T-cell (primary cell): ENCODE measurements at regions not wholly inside any gene's neighbourhood (a gene's known extent, or its start where the extent isn't known, plus 50 kb on each side); places are given as distances from the start of the nearest gene placed in this dataset.

Experiments
- ATAC-seq, 4 experiments: fragments of 200-7000 bp in 3 of 4; fragments of 150-1000 bp in 1 of 4; cut with Tn5 transposase; replicated peaks in 1 of 4; 1 replicate in 3 of 4; 2 replicates in 1 of 4; pipeline ENCODE4 v1.10.0; 2021; ENCODE audit warnings: moderate library complexity in 3 of 4, mild to moderate bottlenecking in 2 of 4, moderate number of reproducible peaks in 1 of 4
- CTCF ChIA-PET, 2 donors: fragments of 300-600 bp; sonication (Branson Sonifier 250); formaldehyde crosslinking; loops; one replicate each; lab custom pipeline; 2022; ENCODE audit warnings: antibody characterized with exemption in 2 of 2; lab: Charles Lee
- POLR2A ChIA-PET, 2 donors: fragments of 300-600 bp; sonication (Branson Sonifier 250); formaldehyde crosslinking; loops; one replicate each; lab custom pipeline; 2022; ENCODE audit warnings: antibody characterized with exemption in 2 of 2; lab: Charles Lee
- DNase-seq, 35 experiments: peaks; one replicate each; pipeline versions ENCODE4 v3.0.0 to v3.0.0-alpha.2; 2013 to 2023
- H3K27ac ChIP-seq: one replicate; pipeline ENCODE4 v1.5.1; 2013; ENCODE audit warnings: low read length
- H3K27me3 ChIP-seq, 2 experiments: replicated peaks in 1 of 2; 1 replicate in 1 of 2; 2 replicates in 1 of 2; pipeline versions ENCODE4 v1.6.1 to v1.7.0; 2013; ENCODE audit warnings: low read length in 1 of 2, mixed read lengths in 1 of 2; ENCODE audit not compliant: control insufficient read depth in 2 of 2, insufficient read depth in 2 of 2; ENCODE audit errors: extremely low read depth in 1 of 2
- H3K36me3 ChIP-seq, 2 donors: 1 replicate in 1 of 2; 2 replicates in 1 of 2; pipeline versions ENCODE4 v1.6.1 to v1.7.0; 2013; ENCODE audit warnings: low read length in 1 of 2; ENCODE audit not compliant: control insufficient read depth in 2 of 2, insufficient read depth in 1 of 2; ENCODE audit errors: extremely low read depth in 1 of 2
- H3K4me1 ChIP-seq, 2 experiments: 1 replicate in 1 of 2; 2 replicates in 1 of 2; pipeline versions ENCODE4 v1.6.1 to v1.7.0; 2013; ENCODE audit warnings: low read length in 2 of 2, mixed read lengths in 1 of 2; ENCODE audit not compliant: insufficient read depth in 2 of 2, control insufficient read depth in 1 of 2; ENCODE audit errors: extremely low read depth in 1 of 2
- H3K4me3 ChIP-seq, 2 donors: 1 replicate in 1 of 2; 2 replicates in 1 of 2; pipeline versions ENCODE4 v1.5.1 to v1.7.0; 2013; ENCODE audit warnings: mild to moderate bottlenecking in 2 of 2, low read length in 1 of 2, moderate library complexity in 1 of 2; ENCODE audit not compliant: control insufficient read depth in 1 of 2; ENCODE audit errors: extremely low read depth in 1 of 2
- H3K9me3 ChIP-seq: 2 replicates; pipeline ENCODE4 v1.7.0; 2013
- H3K27ac Mint-ChIP-seq, 2 donors: one replicate each; pipeline ENCODE4 v1.8.0; 2020 to 2021; ENCODE audit warnings: mild to moderate bottlenecking in 2 of 2, mixed read lengths in 2 of 2
- H3K27me3 Mint-ChIP-seq, 2 donors: one replicate each; pipeline ENCODE4 v1.8.0; 2021 to 2022; ENCODE audit warnings: mixed read lengths in 2 of 2
- H3K36me3 Mint-ChIP-seq: one replicate; pipeline ENCODE4 v1.8.0; 2021; ENCODE audit warnings: mixed read lengths
- H3K4me1 Mint-ChIP-seq, 3 donors: one replicate each; pipeline ENCODE4 v1.8.0; 2020 to 2022; ENCODE audit warnings: mixed read lengths in 3 of 3, mild to moderate bottlenecking in 1 of 3
- H3K4me3 Mint-ChIP-seq, 3 donors: one replicate each; pipeline ENCODE4 v1.8.0; 2020 to 2022; ENCODE audit warnings: mild to moderate bottlenecking in 3 of 3, mixed read lengths in 3 of 3, moderate library complexity in 3 of 3
- H3K9me3 Mint-ChIP-seq, 3 donors: one replicate each; pipeline ENCODE4 v1.8.0; 2020 to 2022; ENCODE audit warnings: mixed read lengths in 3 of 3
- WGBS: methylation state at CpG from one replicate; pipeline ENCODE4 v1.1.5; 2013; ENCODE audit warnings: missing lambda C conversion rate; ENCODE audit not compliant: insufficient coverage; 5-methylcytosine and 5-hydroxymethylcytosine counted together

DNA sequence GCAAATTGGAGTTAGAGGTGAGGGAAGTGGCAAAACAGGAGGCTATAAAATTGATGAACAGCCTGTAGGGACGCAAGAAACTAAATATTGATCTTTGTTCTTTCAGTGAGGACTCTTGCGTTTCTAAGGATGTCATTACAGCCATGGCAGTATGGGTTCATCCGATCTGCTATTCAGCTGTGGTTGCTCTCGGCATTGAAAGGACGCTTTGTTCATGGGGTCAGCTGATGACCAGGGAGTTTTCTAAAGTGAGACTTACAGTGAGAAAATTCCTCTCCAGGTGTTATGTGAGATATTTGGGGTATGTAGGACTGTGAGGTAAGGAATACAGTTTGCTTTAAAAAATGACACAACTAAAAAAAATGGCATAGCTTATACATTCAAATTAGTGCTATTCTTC lies 52.7 kb upstream of the PELI1 start:
- Mint-ChIP-seq H3K9me3 (no peaks in the 10 kb centered on the region), H3K36me3 (no peaks in the 10 kb centered on the region), H3K4me1 (peaks cover 24 to 36% (median 26%) of the 10 kb centered on the region in 3 donors), H3K27me3 (no peaks in the 10 kb centered on the region), H3K27ac (no peak overlapping the region), H3K4me3 (no peak overlapping the region)
- ATAC-seq (no peak), DNase-seq (no peak)
- CTCF ChIA-PET: interaction anchor here in 1 of 2 donors (0.6 kb wide), 1 partner anchor 13 kb away, joined by 7 read pairs; no protein-coding TSS in a partner anchor
- Histone ChIP-seq H3K4me1 (peaks cover 11 to 28% of the 10 kb centered on the region in 2 experiments), H3K27ac (no peak overlapping the region), H3K27me3 (no peaks in the 10 kb centered on the region), H3K9me3 (no peaks in the 10 kb centered on the region), H3K36me3 (no peaks in the 10 kb centered on the region), H3K4me3 (no peak overlapping the region)
- POLR2A ChIA-PET: no interaction called here
- WGBS: 94% methylated on average over 5 of the region's 5 CpGs

DNA sequence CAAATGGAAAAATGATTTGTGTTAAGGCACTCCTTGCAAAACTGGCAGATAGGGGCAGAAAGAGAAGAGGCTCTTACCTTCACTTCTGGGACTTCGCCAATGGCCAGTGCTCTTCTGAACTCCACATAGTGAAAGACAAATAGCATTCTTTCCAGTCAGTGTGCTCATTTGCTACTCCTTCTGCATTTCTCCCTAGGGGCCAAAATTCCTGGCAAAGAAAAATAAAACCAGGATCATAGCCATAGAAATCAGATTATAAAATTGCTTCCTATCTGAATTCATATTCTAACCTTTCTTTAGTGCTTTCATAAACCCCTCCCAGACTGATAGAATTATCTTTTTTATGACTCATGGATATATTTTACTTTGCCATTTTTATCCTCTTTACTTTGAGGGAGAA lies 56.9 kb upstream of the PELI1 start:
- Mint-ChIP-seq H3K27ac (peak overlapping the region; percentile 34 to 83), H3K9me3 (no peaks in the 10 kb centered on the region), H3K36me3 (no peaks in the 10 kb centered on the region), H3K27me3 (no peaks in the 10 kb centered on the region), H3K4me3 (peak overlapping the region in 1 of 3 donors; percentile 29), H3K4me1 (peaks cover 61 to 69% (median 64%) of the 10 kb centered on the region in 3 donors)
- DNase-seq: no peak
- Histone ChIP-seq H3K27me3 (no peaks in the 10 kb centered on the region), H3K27ac (no peak overlapping the region), H3K36me3 (no peaks in the 10 kb centered on the region), H3K4me3 (no peak overlapping the region), H3K9me3 (no peaks in the 10 kb centered on the region), H3K4me1 (peaks cover 35 to 60% of the 10 kb centered on the region in 2 experiments)
- ATAC-seq: no peak
- CTCF ChIA-PET: interaction anchor here in 1 of 2 donors (0.6 kb wide), 2 partner anchors 127 to 145 kb away, joined by 3 to 4 read pairs; no protein-coding TSS in a partner anchor
- no CpG with 5 or more reads among the region's 1 CpG for WGBS
- POLR2A ChIA-PET: no interaction called here

DNA sequence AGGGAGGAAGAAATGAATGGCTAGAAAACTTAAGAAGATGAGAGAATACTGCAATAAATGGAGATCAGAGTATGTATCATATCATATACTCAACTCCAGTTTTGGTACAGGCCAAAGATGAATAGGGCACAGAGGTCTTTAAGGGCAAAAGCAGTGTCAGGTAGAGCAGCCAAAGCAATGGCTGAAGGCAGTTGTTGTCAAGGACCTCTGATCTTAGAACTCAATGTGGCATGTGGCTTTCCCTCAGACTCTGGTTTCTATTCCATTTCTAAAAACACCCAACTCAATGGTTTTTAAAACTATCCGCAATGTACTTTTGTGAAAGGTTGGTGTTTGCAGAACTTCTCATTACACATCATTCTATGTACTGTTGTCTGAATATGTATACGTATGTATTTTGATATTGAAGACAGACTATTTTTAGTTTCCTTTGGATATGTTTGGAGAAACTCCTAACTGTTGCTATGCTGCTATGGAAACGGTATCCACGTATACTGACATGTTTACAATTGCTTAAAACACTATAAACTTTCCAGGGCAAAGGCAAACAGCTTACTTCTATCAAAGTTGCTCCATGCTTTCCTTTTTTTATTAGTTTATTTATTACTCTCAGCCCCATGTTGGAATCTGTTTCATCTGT lies 58.1 kb upstream of the PELI1 start:
- peak in 1 of 4 experiments; percentile 20 for ATAC-seq
- 80% methylated on average over 1 of the region's 4 CpGs for WGBS
- ChIA-PET POLR2A (interaction anchor here (0.6 to 1.1 kb wide), 3 partner anchors 10 to 56 kb away, joined by 3 to 4 read pairs (median 3); no protein-coding TSS in a partner anchor), CTCF (interaction anchor here in 1 of 2 donors (0.6 to 0.7 kb wide), 2 partner anchors 104 to 715 kb away, joined by 3 read pairs; no protein-coding TSS in a partner anchor)
- Histone ChIP-seq H3K27me3 (no peaks in the 10 kb centered on the region), H3K4me3 (no peak overlapping the region), H3K27ac (peak overlapping the region; percentile 48), H3K4me1 (peaks cover 35 to 60% of the 10 kb centered on the region in 2 experiments), H3K36me3 (no peaks in the 10 kb centered on the region), H3K9me3 (no peaks in the 10 kb centered on the region)
- Mint-ChIP-seq H3K4me1 (peaks cover 69 to 80% (median 71%) of the 10 kb centered on the region in 3 donors), H3K36me3 (no peaks in the 10 kb centered on the region), H3K27me3 (no peaks in the 10 kb centered on the region), H3K27ac (peak overlapping the region; percentile 91 to 96), H3K4me3 (no peak overlapping the region), H3K9me3 (no peaks in the 10 kb centered on the region)
- DNase-seq: peak in 1 of 35 experiments; percentile 35

DNA sequence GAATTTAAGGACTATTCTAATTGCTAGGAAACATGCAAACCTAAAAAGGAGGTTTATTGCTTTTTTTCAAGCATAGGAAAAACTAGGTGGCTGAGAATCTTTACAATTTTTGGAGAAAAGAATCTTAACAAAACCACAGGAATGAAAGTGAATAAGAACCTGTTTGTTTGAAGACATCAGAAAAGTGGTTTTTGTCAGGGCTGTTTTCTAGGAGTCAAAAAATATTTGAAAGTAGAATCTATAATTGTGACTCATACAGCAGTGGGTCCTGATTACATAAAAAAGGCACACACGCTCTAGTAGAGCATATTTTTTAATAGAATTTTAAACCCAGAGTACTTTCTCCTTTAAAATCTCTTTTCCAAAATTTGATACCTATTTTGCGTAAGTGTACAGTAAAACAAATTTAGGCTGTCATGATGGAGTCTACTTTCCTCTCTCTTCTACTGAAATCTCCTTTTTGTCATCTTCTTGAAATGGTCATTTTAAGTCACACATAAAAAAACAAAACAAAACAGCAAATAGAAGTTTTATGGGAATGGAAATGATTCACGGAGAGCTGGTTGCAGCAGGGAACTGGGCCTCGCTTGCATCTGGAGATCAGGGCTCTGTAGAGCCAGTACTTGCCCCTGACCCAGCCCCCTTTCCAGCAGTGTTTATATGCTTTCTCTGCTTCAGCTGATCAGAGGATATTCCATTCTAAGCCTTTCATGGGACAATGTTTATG lies 59.1 kb upstream of the PELI1 start:
- ATAC-seq: no peak
- H3K9me3 ChIP-seq: no peaks in the 10 kb centered on the region
- ChIA-PET CTCF (interaction anchor here in 1 of 2 donors (0.6 to 0.7 kb wide), 2 partner anchors 105 to 714 kb away, joined by 3 read pairs; no protein-coding TSS in a partner anchor), POLR2A (interaction anchor here in 1 of 2 donors (0.6 to 1.0 kb wide), 2 partner anchors 11 to 22 kb away, joined by 3 to 4 read pairs; no protein-coding TSS in a partner anchor)
- peaks cover 40 to 59% of the 10 kb centered on the region in 2 experiments for H3K4me1 ChIP-seq
- H3K4me3 Mint-ChIP-seq: peak overlapping the region; percentile 62 to 84 (median 67)
- H3K27ac ChIP-seq: peak overlapping the region; percentile 85
- no peaks in the 10 kb centered on the region for H3K36me3 ChIP-seq
- no peak overlapping the region for H3K4me3 ChIP-seq
- no peaks in the 10 kb centered on the region for H3K9me3 Mint-ChIP-seq
- no peaks in the 10 kb centered on the region for H3K27me3 ChIP-seq
- no CpG with 5 or more reads among the region's 4 CpGs for WGBS
- peaks cover 74 to 81% (median 74%) of the 10 kb centered on the region in 3 donors for H3K4me1 Mint-ChIP-seq
- DNase-seq: no peak
- H3K36me3 Mint-ChIP-seq: no peaks in the 10 kb centered on the region
- no peaks in the 10 kb centered on the region for H3K27me3 Mint-ChIP-seq
- H3K27ac Mint-ChIP-seq: peak overlapping the region; percentile 91 to 96

DNA sequence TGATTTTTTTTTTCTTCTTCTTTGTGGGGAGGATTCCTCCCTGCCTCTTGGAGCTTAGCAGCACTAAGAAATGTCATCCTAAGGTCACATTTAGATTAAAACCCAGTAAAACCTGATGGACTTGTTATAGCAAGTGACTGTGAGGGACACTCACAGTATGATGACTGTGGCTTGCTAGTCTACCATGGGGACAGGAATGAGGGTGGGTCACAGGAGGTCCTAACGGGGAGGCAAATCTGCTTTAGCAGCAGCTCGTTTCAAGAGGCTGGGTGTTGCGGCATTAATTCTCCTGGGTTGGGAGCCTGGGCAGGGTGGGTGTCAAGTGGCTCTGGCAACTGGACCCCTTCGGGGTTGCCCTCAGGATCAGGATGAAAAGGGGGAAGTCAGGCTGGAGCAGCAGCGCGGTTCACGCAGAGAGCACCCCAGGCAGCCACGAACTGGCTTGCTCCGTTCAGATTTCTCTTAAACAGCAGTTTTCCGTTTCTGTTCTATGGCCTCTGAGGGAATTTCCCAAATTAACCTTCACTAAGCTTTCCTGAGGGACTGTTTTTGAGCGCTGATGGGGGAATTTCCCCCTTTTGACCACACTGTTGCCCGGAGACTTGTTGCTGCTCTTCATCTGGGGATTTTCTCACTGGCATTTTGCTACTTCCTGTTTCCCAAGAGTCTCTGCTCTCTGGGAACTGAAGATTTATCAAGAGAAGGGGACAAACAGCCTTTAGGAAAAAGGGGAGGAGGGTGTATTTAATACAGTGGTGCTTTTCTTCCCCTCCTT lies 59.8 kb upstream of the PELI1 start:
- Mint-ChIP-seq H3K4me1 (peaks cover 77 to 86% (median 82%) of the 10 kb centered on the region in 3 donors), H3K27me3 (no peaks in the 10 kb centered on the region), H3K36me3 (no peaks in the 10 kb centered on the region), H3K27ac (peak overlapping the region; percentile 91 to 96), H3K9me3 (no peaks in the 10 kb centered on the region), H3K4me3 (peak overlapping the region; percentile 62 to 84 (median 67))
- DNase-seq: peak in 29 of 35 experiments; percentile 10 to 86 (median 27)
- POLR2A ChIA-PET: interaction anchor here in 1 of 2 donors (0.6 to 1.0 kb wide), 2 partner anchors 11 to 15 kb away, joined by 3 read pairs; no protein-coding TSS in a partner anchor
- no peaks in the 10 kb centered on the region for H3K27me3 ChIP-seq
- H3K9me3 ChIP-seq: no peaks in the 10 kb centered on the region
- H3K36me3 ChIP-seq: no peaks in the 10 kb centered on the region
- CTCF ChIA-PET: interaction anchor here in 1 of 2 donors (0.6 to 0.9 kb wide), 3 partner anchors 24 to 411 kb away, joined by 3 read pairs; no protein-coding TSS in a partner anchor
- H3K27ac ChIP-seq: peak overlapping the region; percentile 85
- ATAC-seq: peak; percentile 40 to 73 (median 44)
- peaks cover 40 to 53% of the 10 kb centered on the region in 2 experiments for H3K4me1 ChIP-seq
- peak overlapping the region; percentile 24 to 26 for H3K4me3 ChIP-seq
- WGBS: 36% methylated on average over 8 of the region's 12 CpGs
